Suppressor macrophage treated with lipopolysaccharide for 1 hour (primary cell): ENCODE measurements at regions not wholly inside any gene's neighbourhood (a gene's known extent, or its start where the extent isn't known, plus 50 kb on each side); places are given as distances from the start of the nearest gene placed in this dataset.
"Not testable (repeated sequence)": the region's sequence is repeated elsewhere in the genome, so short reads cannot be mapped to it uniquely, and the experiment has no call there.

Experiments
- DNase-seq, 3 donors: peaks; one replicate each; pipeline ENCODE4 v3.0.0-alpha.2; 2020 to 2022

DNA sequence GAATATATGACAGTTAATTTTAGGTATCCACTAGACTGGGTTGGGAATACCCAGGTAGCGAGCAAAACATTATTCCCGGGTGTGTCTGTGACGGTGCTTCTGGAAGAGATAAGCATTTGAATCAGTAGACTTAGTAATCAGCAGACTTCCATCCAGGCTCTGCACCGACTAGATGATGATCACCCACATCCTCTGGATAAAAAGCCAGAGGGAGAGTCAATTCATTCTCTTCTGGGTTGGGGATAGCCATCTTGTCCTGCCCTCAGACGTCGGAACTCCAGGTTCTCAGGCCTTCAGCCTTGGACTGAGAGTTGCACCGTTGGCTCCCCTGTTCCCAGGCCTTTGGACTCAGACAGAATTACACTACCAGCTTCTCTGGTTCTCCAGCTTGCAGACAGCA, 168.0 kb downstream of the PHLDA1 start:
- no peak for DNase-seq

DNA sequence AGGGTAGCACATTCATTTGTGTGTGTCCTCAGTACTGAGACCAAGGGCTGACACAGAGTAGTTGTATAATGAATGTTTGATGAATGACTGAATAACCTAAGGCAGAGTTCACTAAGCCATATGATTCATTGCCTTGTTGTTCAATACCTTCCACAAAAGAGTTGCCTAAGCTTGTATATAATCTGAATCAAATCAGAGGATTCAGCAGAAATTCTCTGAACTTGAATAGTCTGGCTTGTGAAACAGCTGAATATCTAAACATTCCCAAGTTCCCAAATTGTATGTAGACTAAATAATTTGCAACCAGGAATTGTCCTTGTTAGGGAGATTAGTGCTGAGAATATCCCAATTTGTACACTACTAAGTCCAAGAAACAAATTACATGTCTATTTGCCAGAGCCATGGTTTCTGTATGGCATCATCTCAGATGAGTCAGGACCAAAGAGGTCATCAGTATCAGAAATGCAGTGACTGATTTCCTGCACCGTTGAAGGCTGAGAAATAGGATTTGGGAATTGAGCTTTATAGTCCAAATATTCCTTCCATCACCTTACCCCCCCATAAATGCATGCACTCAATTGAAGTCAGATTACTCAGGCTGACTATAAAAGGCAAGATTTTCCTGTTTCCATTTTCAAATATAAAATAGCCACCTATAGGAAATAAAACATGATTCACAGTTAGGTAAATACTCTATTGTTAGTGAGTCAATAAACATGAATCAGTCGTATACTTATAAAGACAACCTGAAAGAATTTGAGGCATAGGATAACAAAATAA, 168.7 kb downstream of the PHLDA1 start:
- DNase-seq = peak; percentile 50 to 73 (median 65)

DNA sequence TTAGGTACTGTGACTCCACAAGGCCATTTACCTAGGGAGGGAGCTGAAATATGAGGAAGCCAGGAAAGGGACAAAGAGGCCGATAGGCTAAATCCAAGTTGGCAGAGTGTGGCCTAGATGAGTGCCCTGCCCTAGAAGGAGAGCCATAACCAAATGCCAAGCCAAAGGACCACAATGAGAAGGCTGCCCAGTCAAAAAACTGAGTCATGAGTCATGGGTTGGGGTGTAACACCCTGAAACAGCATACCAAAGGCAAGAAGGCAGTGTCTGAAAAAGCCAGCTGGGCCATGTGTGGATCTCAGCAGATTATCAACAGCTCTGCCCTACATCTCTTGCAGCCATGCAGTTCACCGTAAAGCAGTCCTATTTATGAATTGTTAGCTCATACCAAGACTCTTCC, 171.7 kb downstream of the PHLDA1 start:
- DNase-seq = no peak

DNA sequence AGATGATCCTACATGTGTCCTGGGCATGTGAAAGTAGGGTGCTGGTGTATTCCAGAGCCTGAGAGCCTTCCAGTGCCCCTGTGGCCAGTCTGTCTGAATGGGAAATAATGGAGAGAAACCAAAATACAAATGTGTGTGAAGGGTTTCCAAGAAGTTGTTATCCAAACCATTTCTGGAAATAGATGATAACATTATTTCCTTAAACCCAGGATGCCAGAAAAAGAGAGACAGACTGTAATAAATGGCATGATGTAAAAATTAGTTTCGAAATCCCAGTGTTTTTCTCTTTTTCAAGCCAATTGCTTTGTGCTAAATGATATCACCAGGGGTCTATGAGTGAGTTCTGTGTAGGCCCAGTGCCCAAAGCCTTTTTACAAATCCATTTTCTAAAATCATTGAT, 175.3 kb downstream of the PHLDA1 start:
- DNase-seq = no peak

DNA sequence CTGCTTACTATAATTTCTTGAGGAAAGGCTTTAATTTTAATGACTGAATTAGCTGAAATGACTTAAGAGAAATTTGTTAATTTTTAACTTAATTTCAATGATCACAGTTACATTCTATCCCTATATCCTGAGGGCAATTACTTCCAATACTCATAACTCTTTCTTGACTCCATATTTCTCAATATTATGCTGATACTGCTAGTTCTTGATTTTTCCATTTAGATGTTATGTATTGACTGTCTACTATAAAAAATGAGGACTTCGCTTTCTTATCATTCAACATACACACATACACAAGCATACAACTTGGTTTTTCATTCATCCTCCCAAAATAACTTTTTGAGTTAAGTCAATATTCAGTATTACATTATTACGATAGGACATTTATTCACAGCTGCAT, 176.2 kb downstream of the PHLDA1 start:
- DNase-seq = no peak

DNA sequence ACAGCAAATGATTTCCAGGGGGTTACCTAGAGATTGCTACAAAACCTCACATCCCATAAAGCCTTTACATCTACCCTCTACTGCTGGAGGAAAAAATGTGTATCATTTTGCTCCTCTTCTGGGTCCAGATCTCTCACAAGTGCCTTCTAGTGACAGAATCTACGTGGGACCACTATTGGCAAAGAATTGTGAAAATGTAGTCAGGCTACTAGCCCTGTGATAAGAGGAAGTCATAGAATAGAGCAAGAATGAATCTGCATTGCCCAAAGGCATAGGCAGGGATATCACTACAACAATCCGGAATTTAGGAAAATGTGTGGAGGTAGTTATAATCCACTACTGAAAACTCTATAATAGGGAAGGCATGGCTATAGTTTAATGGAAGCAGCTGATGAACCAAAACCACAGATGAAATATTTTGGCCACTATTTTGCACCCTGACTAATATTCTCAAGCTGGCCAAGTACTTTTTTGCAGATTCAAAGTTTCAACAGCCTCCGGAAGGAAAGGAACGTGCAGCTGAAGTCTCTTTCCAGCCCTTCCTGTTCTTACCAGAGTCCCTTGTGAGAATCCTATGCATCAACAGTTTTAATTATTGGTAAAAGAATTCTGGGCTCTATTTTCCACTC, 176.8 kb downstream of the PHLDA1 start:
- peak in 2 of 3 donors; percentile 33 to 40 for DNase-seq

DNA sequence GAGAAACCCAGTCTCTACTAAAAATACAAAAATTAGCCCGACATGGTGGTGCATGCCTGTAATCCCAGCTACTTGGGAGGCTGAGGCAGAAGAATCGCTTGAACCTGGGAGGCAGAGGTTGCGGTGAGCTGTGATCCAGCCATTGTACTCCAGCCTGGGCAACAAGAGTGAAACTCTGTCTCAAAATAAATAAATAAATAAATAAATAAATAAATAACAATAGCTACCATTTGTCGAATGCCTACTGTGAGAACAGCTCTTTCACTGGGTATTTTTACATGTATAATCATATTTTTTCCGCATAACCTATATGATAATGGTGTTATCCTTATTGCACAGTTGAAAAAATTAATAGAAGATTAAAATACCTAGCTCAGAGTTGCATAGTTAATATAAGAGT, 177.4 kb downstream of the PHLDA1 start:
- not testable (repeated sequence) for DNase-seq

DNA sequence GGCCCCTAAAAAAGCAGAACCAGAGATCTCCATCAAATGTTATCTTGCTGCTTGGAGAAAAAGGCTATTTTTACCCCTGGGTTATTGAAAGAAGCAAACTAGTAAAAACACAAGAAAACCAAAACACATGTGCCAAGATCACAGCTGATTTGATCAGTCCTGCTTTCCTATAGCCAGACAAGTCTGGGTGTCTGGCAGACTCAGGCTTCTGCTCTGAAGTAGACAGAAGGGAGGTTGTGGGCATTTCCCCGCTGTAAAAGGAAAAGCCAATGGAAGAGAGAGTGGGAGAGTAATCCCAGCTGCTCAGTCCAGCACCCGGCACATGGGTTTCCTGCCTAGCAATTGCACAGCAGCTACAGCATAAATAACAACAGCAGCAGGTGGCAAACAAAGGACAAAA, 177.9 kb downstream of the PHLDA1 start:
- DNase-seq = peak in 1 of 3 donors; percentile 9

DNA sequence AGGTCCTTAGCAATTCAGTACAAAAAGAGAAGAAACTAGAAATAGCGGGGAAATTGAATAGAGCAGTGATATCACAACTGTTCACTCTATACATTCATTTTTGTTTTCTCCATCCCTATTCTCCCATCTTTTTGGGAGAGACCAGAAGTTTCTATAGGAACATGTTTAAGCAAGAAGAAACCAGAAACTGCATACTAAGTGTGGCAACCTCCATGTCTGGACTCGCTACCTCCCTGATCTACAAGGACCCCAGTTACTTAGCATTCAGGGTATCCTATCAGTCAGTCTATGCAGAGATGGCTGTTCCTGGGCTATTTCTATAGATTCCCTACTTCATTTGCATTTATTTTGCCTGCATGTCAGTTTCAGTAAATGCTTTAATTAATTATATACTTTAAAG, 178.6 kb downstream of the PHLDA1 start:
- no peak for DNase-seq

DNA sequence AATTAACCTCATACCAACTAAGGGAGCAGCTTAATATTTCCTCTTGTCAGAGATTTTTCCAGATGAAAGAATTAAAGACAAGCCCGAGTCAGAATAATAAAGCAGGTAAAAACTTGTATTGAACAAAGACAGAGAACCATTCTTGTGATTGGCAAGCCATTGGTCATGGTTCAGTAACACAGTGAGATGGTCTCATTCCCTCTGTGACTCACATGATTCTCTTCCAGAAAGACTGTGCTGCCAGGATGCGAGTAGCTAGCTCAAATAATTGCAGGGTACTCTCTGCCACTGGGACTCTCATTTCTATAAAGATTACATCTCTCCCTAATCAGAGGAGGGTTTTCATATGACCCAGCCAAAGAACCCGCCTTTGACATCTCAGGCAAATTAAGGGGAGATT, 179.4 kb downstream of the PHLDA1 start:
- DNase-seq = no peak

DNA sequence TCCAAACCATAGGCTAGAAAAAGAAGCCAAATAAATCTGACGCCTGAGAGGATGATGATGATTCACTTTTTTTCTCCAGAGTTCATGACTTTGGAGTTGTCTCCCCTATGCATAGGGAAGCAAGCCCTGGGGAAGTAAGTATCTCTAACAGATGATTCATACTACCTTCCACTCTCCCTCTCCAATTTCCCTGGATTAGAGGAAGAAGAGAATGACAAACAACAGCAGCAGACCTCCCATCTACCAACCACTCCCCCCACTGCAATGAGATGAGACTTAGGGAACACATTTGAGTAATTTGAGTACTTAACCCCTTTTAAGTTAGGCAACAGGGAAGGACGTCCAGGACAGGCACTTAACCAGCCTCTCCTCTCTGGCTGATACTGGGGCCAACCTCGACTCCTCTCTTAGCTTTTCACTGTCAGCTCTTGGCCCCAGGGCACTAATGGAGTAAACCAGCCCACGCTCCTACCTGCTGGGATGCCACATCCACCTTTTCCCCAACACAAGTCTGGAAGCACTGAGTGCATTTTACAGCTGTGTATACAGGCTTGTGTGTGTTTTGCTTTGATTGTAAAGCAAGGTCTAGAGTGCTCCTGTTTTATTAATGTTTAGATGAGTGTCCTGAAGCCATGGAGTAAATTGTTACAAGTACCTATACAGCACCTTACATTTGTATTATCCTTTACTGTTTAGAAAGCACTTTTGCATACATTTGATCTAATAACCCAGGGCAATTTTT, 180.7 kb downstream of the PHLDA1 start:
- DNase-seq = peak; percentile 52 to 85 (median 76)

DNA sequence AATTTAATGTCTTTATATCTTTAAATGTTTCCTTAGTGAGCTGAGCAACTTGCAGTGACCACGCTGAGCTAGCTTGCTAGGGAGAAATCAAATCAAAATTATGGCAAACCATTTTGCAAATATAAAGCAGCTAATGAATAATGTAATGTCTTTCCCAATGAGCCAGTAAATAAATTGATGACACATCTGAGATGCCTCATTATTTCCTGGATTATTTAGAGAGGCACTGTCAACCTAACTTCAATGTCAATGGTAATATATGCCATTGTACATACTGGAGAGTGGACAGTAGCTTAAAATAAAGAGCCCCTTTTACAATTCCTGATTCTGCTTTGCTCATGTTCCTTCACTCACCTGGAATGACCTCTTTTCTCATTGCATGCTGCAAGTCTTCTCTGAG, 182.6 kb downstream of the PHLDA1 start:
- no peak for DNase-seq

DNA sequence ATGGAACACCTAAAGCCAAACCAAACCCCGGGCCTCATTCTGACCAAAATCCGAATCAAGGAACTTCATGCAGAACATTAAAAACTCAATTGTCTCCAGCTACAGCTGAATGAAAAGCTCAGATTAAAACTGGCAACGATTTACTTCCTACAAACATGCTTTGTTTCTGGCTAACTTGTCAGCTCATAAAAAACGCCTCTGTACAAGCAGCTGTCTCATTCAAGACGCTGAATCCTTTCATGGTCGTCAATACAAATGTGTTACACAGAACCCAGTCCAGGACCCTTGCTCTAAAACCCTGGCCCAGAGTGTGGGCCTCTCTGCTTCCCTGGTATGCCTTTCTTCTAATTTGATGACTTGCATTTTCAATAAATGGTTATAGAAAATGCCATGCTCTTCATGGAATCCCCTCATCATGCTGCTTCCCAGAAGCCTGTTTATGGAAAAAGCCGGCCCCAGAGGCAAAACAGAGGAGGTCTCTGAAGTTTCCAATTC, 183.1 kb downstream of the PHLDA1 start:
- no peak for DNase-seq

DNA sequence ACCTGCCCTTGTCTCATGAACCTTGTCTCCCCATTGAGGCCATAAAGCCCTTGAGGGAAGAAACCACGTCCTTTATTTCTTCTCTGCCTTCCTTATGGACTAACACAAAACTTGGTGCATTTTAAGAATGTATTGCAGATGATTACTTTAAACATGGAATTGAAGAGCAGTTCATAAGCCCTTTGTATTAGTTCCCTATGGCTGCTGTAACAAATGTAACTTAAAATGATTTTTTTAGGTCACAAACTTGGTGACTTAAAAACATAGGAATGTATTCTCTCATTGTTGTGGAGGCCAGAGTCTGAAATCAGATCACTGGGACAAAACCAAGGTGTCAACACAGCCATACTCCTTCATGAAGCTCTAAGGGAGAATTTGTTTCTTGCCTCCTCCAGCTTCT, 185.5 kb downstream of the PHLDA1 start:
- DNase-seq = no peak

DNA sequence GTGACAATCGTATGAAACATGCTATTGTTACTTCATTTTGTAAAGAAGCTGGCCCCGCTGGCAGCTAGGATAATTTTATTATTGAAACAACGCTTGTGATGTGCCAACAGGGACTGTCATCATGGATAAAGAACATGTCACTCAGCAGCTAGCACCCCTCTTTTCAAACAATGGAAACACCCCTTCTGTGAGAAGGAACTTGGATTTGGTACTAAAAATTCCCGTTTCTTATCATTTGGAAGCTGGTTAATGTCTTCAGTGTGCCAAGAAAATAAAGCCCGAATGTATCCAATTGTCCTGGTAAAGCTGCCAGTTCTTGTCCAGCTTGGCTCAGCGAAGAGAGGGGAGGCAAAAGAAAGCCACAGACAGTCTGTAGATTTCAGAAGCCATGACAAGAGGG, 186.6 kb downstream of the PHLDA1 start:
- no peak for DNase-seq

DNA sequence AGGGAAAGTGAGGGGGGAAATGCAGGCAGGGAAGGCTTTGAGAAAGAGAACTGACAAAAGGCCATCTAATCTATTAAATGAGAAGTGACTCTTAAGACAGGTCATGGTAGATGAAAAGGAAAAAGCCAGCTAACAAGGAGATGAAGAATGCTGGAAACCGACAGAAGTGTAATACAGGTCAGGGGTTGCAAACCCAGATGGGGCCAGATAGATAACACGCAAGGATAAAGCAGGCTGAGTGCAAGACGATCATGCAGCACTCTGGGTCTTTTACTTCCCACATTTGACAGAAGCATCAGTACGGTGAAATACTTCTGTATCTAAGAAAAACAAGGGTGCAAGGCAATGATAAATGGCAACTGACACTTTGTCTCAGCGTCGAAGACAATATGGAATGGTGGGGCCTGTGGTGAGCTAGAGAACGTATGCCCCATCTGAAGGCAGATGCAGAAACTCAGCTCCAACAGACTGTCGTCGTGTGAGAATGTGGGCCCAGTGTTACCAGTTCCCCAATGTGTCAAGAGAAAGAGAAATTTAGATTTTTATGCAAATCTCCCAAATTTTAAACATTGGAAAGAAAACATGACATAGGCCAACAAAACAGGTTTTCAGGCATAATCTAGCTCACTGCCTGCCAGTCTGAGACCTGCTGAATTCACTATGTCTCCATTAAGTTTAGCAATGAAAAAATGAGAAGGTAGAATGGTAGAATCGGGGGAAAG, 187.4 kb downstream of the PHLDA1 start:
- no peak for DNase-seq

DNA sequence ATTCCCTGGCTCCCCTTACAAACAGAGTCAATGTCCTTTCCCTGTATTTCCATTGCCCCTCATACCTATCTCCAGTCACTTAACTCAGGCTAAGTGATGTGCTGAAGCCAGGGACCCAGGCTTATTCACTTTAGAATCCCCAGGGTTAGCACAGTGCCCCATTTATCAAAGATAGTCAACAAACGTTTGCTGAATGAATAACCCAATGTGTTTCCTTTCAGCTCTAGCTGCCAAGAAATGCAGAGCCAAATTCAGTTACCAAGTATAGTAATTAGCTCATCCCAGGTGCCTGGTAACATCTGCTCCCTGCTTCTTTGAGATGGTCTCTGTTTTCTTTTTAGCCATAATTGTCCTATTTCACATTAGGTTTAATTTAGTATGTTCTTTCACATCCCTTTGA, 189.5 kb downstream of the PHLDA1 start:
- DNase-seq = no peak

DNA sequence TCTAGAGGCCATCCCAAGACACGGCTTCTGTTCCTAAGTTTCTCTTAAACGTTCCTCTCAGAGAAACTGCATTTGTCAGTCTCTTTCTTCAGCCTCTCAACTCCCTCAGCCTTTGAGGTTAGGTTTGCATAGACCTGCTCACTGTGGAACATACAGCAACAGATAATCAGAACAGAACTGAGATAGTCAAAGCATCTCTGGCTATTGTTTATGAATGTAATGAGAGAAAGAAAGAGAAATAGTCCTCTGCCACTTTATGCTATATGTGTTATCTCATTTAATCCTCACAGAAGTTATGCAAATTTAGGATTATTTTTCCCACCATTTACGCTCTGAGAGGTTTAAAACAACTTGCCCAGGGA, 190.6 kb downstream of the PHLDA1 start:
- no peak for DNase-seq

DNA sequence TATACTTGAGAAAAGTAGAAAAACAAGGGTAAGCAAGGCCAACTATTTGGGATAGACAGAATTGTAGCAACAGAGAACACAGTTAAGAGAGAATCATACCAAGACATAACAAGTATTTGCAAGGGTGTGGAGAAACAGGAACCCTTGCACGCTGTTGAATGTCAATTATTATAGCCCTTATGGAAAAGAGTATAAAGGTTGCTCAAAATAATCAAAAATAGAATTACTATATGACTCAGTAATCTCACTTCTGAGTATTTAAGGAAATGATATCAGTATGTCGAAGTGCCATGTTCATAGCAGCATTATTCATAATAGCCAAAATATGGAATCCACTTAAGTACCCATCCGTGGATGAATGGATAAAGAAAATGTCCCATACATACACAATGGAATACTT, 193.3 kb downstream of the PHLDA1 start:
- DNase-seq = no peak

DNA sequence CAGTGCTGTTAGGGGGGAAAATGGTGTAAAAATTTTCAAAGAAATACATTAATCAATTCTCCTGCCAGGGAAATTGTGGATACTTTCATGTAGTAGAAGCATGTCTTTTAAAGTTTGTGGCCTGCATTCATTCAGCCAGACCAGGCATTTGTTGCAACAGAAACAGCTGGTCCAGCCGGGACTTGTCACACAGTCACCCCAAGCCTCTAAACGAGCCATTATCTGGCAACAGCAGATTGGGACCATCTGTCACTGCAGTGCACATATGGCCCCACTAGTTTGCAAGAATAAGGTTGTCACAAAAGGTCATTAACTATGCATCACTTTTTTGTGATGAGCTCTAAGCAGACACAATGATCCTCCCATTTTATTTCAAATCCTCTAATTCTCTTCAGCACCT, 193.9 kb downstream of the PHLDA1 start:
- no peak for DNase-seq

DNA sequence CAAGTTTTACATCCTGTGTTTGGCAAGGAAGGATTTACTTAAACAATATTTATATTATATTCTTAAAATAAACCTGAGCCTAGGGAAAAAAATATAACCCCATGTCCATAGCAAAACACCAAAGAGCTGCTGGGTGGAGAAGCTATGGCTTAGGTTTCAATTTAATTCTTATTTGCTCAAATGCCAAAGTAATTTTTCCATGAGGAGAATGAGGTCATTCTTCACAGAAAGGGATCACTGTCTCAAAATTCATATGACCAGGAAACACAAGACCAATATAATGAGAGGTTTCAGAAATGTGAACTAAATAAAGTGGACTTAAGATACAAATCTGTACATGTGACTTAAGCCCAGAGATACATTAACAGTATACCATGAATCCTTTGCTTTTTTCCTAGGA, 195.0 kb downstream of the PHLDA1 start:
- DNase-seq = no peak

DNA sequence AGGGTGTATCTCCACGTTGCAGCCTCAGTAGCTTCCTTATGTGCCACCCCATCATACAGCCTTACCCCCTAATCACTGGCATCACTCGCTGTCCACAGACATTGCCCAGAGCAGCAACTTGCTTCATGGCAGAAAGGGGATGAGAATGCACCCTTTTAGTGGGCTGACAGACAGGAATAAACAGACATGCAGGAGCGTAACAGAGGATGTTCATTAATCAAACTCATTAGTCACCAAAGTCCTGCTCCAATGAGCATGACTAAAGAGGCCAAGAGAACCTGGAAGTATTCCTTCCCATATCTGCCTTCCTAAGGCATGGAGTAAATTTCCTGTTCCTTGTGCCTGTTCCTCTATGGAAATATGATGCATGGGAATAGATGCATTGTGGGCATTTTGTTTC, 197.0 kb downstream of the PHLDA1 start:
- DNase-seq = no peak

DNA sequence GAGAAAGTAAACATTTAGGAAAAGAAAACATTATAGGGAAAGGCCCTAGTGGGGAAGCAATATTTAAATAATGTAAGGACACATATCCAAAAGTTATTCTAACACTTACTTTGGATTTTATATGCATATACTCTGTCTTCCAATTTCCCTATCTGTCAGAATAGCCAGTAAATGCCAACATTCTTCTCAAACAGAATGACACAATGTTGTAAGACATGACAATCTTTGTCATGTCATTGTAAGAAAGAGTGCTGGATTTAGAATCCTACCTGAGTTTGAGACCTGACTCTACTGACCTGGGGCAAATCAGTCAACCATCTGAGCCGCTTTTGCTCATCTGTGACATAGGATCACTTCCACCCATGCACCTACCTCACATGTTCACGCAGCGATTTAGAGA, 198.3 kb downstream of the PHLDA1 start:
- no peak for DNase-seq
